ENCODE measurements at regions not wholly inside any gene's neighbourhood (a gene's known extent, or its start where the extent isn't known, plus 50 kb on each side); places are given as distances from the start of the nearest gene placed in this dataset.
"Not testable (repeated sequence)": the region's sequence is repeated elsewhere in the genome, so short reads cannot be mapped to it uniquely, and the experiment has no call there.

- H3K27me3 Mint-ChIP-seq (ENCODE audit: low read depth); DNase-seq (ENCODE audit: low spot score in 2 of 2, unreplicated experiment in 2 of 2); H3K4me3 Mint-ChIP-seq; H3K27ac Mint-ChIP-seq; H3K4me1 Mint-ChIP-seq: not testable (repeated sequence)
- peaks cover 15% of the 10 kb centered on the region for H3K36me3 Mint-ChIP-seq
- H3K9me3 Mint-ChIP-seq = peaks cover 57% of the 10 kb centered on the region
Measured at GRCh38 chr22:11625711-11626421, 3902.1 kb upstream of the OR11H1 start.

- peaks cover 56% of the 10 kb centered on the region for H3K9me3 Mint-ChIP-seq
- H3K4me1 Mint-ChIP-seq = no peaks in the 10 kb centered on the region
- H3K27me3 Mint-ChIP-seq (ENCODE audit: low read depth) = no peaks in the 10 kb centered on the region
- no peak overlapping the region for H3K27ac Mint-ChIP-seq
- no peak for TF ChIP-seq CTCF (IDR thresholded peaks at IDR 0.05; ENCODE audit: unreplicated experiment)
- peaks cover 15% of the 10 kb centered on the region for H3K36me3 Mint-ChIP-seq
- no peak overlapping the region for H3K4me3 Mint-ChIP-seq
- no peak for DNase-seq (ENCODE audit: low spot score in 2 of 2, unreplicated experiment in 2 of 2)
Measured at GRCh38 chr22:11626422-11626773, 3901.6 kb upstream of the OR11H1 start.

- not testable (repeated sequence) for H3K27ac Mint-ChIP-seq; H3K4me3 Mint-ChIP-seq; H3K27me3 Mint-ChIP-seq (ENCODE audit: low read depth); H3K4me1 Mint-ChIP-seq; DNase-seq (ENCODE audit: low spot score in 2 of 2, unreplicated experiment in 2 of 2)
- Mint-ChIP-seq H3K36me3 (peaks cover 15% of the 10 kb centered on the region), H3K9me3 (peaks cover 55% of the 10 kb centered on the region)
Measured at GRCh38 chr22:11627036-11627435, 3901.0 kb upstream of the OR11H1 start.

- no peak for TF ChIP-seq CTCF (IDR thresholded peaks at IDR 0.05; ENCODE audit: unreplicated experiment)
- no peak for DNase-seq (ENCODE audit: low spot score in 2 of 2, unreplicated experiment in 2 of 2)
- Mint-ChIP-seq H3K36me3 (peaks cover 13% of the 10 kb centered on the region), H3K4me3 (no peak overlapping the region), H3K27ac (no peak overlapping the region), H3K4me1 (no peaks in the 10 kb centered on the region), H3K9me3 (peaks cover 51% of the 10 kb centered on the region), H3K27me3 (ENCODE audit: low read depth) (no peaks in the 10 kb centered on the region)
Measured at GRCh38 chr22:11627436-11627797, 3900.6 kb upstream of the OR11H1 start.

- Mint-ChIP-seq H3K4me3 (no peak overlapping the region), H3K27ac (no peak overlapping the region), H3K9me3 (peaks cover 49% of the 10 kb centered on the region), H3K27me3 (ENCODE audit: low read depth) (no peaks in the 10 kb centered on the region), H3K36me3 (peaks cover 13% of the 10 kb centered on the region), H3K4me1 (no peaks in the 10 kb centered on the region)
- no peak for TF ChIP-seq CTCF (IDR thresholded peaks at IDR 0.05; ENCODE audit: unreplicated experiment)
- DNase-seq (ENCODE audit: low spot score in 2 of 2, unreplicated experiment in 2 of 2) = no peak
Measured at GRCh38 chr22:11627798-11628650, 3900.0 kb upstream of the OR11H1 start.

- Mint-ChIP-seq H3K4me1 (no peaks in the 10 kb centered on the region), H3K27ac (no peak overlapping the region), H3K27me3 (ENCODE audit: low read depth) (no peaks in the 10 kb centered on the region), H3K4me3 (no peak overlapping the region), H3K36me3 (peaks cover 13% of the 10 kb centered on the region), H3K9me3 (peaks cover 40% of the 10 kb centered on the region)
- TF ChIP-seq CTCF (IDR thresholded peaks at IDR 0.05; ENCODE audit: unreplicated experiment) = no peak
- no peak for DNase-seq (ENCODE audit: low spot score in 2 of 2, unreplicated experiment in 2 of 2)
Measured at GRCh38 chr22:11628651-11629511, 3899.1 kb upstream of the OR11H1 start.

Measured in mesothelial cell of epicardium (in vitro differentiated cells).